ENCODE measurements at regions not wholly inside any gene's neighbourhood (a gene's known extent, or its start where the extent isn't known, plus 50 kb on each side); places are given as distances from the start of the nearest gene placed in this dataset.

DNA sequence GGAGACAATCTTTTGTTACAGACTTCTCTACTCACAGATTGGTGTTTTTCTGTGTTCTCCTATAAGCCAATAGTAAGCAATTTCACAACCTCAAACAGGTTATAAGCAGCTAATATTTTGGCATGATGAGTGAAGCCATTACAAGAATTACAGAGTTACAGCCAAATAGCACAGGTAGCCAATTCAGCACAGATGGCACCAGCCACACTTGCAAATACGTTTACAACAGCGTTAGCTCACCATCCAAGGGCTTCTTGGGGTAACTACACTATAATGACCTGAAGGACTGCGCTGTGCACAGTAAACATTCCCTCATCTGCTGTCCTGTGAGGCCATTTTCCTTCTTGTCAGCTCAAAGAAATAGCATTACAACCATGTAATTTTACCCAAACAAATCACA is 428.6 kb downstream of the TCERG1L start:
- Mint-ChIP-seq H3K27me3 (no peaks in the 10 kb centered on the region), H3K4me3 (no peak overlapping the region), H3K4me1 (no peaks in the 10 kb centered on the region), H3K27ac (no peak overlapping the region), H3K36me3 (ENCODE audit: low read depth) (no peaks in the 10 kb centered on the region)
- H3K9me3 ChIP-seq (ENCODE audit: control insufficient read depth, low read length, poor library complexity, severe bottlenecking), result no peaks in the 10 kb centered on the region
- ATAC-seq, result no peak
- no peak for DNase-seq

DNA sequence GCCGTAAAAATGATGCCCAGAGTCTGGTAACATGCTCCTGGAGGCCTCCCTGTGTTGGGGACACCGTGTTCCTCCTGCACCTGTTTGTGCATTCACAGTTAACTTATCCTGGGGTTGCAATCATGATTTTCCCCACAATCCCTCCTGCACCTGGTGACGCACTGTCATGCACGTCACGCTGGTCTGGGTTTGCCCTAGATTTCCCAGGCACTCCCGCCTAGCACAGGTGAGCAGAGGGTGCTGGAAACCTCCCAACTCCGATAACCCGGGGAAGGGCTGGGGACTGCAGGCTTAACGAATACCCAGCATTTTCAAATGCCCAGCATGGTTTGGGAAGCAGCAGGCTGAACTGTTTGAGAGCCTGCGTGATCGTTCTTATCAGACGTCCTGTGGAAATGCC is 427.1 kb downstream of the TCERG1L start:
- ATAC-seq, result no peak

GRCh38 chr10:130885021-130885655 is 426.4 kb downstream of the TCERG1L start:
- no peak for ATAC-seq
- no peak for DNase-seq
- H3K4me1 Mint-ChIP-seq, result no peaks in the 10 kb centered on the region
- no peaks in the 10 kb centered on the region for H3K9me3 ChIP-seq (ENCODE audit: control insufficient read depth, low read length, poor library complexity, severe bottlenecking)
- H3K36me3 Mint-ChIP-seq (ENCODE audit: low read depth), result no peaks in the 10 kb centered on the region
- H3K27me3 Mint-ChIP-seq, result no peaks in the 10 kb centered on the region
- H3K4me3 Mint-ChIP-seq, result no peak overlapping the region
- no peak overlapping the region for H3K27ac Mint-ChIP-seq

More for the DNA sequence above, 427.1 kb downstream of the TCERG1L start:
- Mint-ChIP-seq H3K4me3 (no peak overlapping the region), H3K36me3 (ENCODE audit: low read depth) (no peaks in the 10 kb centered on the region), H3K27me3 (no peaks in the 10 kb centered on the region), H3K27ac (no peak overlapping the region), H3K4me1 (no peaks in the 10 kb centered on the region)
- H3K9me3 ChIP-seq (ENCODE audit: control insufficient read depth, low read length, poor library complexity, severe bottlenecking), result no peaks in the 10 kb centered on the region
- DNase-seq, result no peak

GRCh38 chr10:130887170-130887569 is 424.4 kb downstream of the TCERG1L start:
- no peak overlapping the region for H3K4me3 Mint-ChIP-seq
- no peaks in the 10 kb centered on the region for H3K36me3 Mint-ChIP-seq (ENCODE audit: low read depth)
- no peaks in the 10 kb centered on the region for H3K27me3 Mint-ChIP-seq
- DNase-seq (no peak), ATAC-seq (no peak)
- H3K9me3 ChIP-seq (ENCODE audit: control insufficient read depth, low read length, poor library complexity, severe bottlenecking), result no peaks in the 10 kb centered on the region
- H3K27ac Mint-ChIP-seq, result no peak overlapping the region
- no peaks in the 10 kb centered on the region for H3K4me1 Mint-ChIP-seq

GRCh38 chr10:130888493-130888892 is 423.0 kb downstream of the TCERG1L start:
- Mint-ChIP-seq H3K4me1 (no peaks in the 10 kb centered on the region), H3K27ac (no peak overlapping the region), H3K36me3 (ENCODE audit: low read depth) (no peaks in the 10 kb centered on the region), H3K27me3 (peaks cover 4% of the 10 kb centered on the region), H3K4me3 (no peak overlapping the region)
- no peaks in the 10 kb centered on the region for H3K9me3 ChIP-seq (ENCODE audit: control insufficient read depth, low read length, poor library complexity, severe bottlenecking)
- DNase-seq (no peak), ATAC-seq (no peak)

DNA sequence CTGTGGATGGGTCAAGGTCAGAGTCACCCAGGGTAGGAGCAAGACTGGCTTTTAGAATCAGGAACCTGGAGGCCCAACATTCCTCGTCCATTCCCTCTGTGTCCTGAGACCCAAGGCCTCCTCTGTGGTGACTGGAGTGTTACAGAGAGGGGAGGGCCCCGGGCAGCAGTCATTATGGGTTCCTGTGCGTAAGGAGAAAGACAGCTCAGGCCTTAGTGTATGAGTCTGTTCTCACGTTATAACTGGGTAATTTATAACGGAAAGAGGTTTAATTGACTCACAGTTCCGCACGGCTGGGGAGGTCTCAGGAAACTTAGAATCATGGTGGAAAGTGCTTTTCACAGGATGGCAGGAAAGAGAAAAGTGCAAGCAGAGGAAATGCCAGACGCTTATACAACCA is 422.3 kb downstream of the TCERG1L start:
- no peaks in the 10 kb centered on the region for H3K9me3 ChIP-seq (ENCODE audit: control insufficient read depth, low read length, poor library complexity, severe bottlenecking)
- DNase-seq (no peak), ATAC-seq (no peak)
- Mint-ChIP-seq H3K4me3 (no peak overlapping the region), H3K27me3 (peaks cover 4% of the 10 kb centered on the region), H3K36me3 (ENCODE audit: low read depth) (no peaks in the 10 kb centered on the region), H3K4me1 (no peaks in the 10 kb centered on the region), H3K27ac (no peak overlapping the region)

DNA sequence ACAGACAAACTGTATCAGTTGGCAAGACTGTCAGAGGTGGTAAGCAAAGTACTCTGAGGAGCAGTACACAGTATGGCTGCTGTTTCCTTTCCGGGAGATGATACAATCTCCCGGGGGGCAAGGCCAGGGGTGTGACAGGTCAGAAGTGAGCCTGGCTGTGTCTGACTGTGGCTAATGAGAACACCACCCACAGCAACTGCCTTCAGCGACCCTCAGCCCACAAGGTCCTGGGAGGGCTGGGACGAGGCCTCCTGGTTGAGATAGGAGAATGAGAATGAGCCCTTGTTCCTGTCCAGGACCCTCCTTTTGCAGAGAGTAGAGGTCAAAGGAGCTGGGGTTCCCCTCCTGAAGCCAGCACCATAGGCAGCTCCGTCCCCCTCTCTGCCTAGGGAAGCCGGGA is 421.7 kb downstream of the TCERG1L start:
- Mint-ChIP-seq H3K36me3 (ENCODE audit: low read depth) (no peaks in the 10 kb centered on the region), H3K4me1 (no peaks in the 10 kb centered on the region), H3K27ac (no peak overlapping the region), H3K27me3 (peaks cover 4% of the 10 kb centered on the region), H3K4me3 (no peak overlapping the region)
- no peak for ATAC-seq
- no peaks in the 10 kb centered on the region for H3K9me3 ChIP-seq (ENCODE audit: control insufficient read depth, low read length, poor library complexity, severe bottlenecking)
- no peak for DNase-seq

DNA sequence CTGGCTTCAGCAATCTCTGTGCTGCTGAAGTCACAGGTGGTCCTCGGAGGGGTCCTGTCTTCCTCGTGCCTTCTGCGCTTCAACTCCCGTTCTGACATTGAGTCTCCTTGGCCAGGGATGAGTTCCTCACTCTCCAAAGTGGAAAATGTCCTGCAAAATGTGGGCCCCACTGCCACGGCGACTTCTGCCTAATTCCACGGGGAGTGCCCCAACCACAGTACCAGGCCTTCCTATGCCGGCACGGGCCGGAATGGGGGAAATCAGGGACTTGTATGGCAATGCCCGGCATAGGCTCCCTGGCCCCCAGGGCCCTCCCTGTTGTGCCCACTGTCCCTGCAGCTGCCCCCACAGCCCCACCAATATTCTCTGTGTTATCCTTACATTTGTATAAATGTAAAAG is 420.5 kb downstream of the TCERG1L start:
- Mint-ChIP-seq H3K4me1 (no peaks in the 10 kb centered on the region), H3K36me3 (ENCODE audit: low read depth) (no peaks in the 10 kb centered on the region), H3K27ac (no peak overlapping the region), H3K27me3 (peaks cover 4% of the 10 kb centered on the region), H3K4me3 (no peak overlapping the region)
- ATAC-seq, result no peak
- H3K9me3 ChIP-seq (ENCODE audit: control insufficient read depth, low read length, poor library complexity, severe bottlenecking), result no peaks in the 10 kb centered on the region
- DNase-seq, result no peak

GRCh38 chr10:130894471-130894870 is 417.1 kb downstream of the TCERG1L start:
- H3K27ac Mint-ChIP-seq, result no peak overlapping the region
- H3K4me3 Mint-ChIP-seq, result no peak overlapping the region
- no peaks in the 10 kb centered on the region for H3K4me1 Mint-ChIP-seq

GRCh38 chr10:130895161-130895560 is 416.4 kb downstream of the TCERG1L start:
- H3K36me3 Mint-ChIP-seq (ENCODE audit: low read depth), result no peaks in the 10 kb centered on the region
- H3K4me1 Mint-ChIP-seq, result no peaks in the 10 kb centered on the region
- peaks cover 4% of the 10 kb centered on the region for H3K27me3 Mint-ChIP-seq
- no peak for DNase-seq
- H3K4me3 Mint-ChIP-seq, result no peak overlapping the region
- no peak for ATAC-seq
- H3K9me3 ChIP-seq (ENCODE audit: control insufficient read depth, low read length, poor library complexity, severe bottlenecking), result no peaks in the 10 kb centered on the region
- H3K27ac Mint-ChIP-seq, result no peak overlapping the region

More at GRCh38 chr10:130894471-130894870, 417.1 kb downstream of the TCERG1L start:
- H3K9me3 ChIP-seq (ENCODE audit: control insufficient read depth, low read length, poor library complexity, severe bottlenecking), result no peaks in the 10 kb centered on the region
- no peak for DNase-seq
- peaks cover 4% of the 10 kb centered on the region for H3K27me3 Mint-ChIP-seq
- no peak for ATAC-seq
- H3K36me3 Mint-ChIP-seq (ENCODE audit: low read depth), result no peaks in the 10 kb centered on the region

DNA sequence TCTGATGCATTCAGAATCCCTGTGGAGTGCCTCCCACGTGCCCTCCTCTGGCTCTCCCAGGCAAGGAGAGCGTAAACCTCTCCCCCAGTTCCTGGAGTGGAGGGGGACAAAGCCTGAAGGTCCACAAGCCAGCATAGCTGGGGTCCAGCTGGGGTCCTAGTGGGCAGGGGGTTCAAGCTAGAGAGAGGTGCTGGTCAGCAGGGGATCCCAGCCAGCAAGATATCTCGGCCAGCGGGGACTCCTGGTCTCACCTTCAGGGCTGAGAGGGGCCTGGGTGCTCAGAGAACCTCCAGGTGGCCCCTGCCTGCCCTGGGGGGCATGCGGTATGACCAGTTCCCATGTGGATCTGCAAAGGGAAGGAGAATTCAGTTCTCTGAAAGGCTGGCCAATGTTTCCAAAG is 413.7 kb downstream of the TCERG1L start:
- Mint-ChIP-seq H3K27me3 (no peaks in the 10 kb centered on the region), H3K4me3 (no peak overlapping the region), H3K36me3 (ENCODE audit: low read depth) (no peaks in the 10 kb centered on the region), H3K4me1 (no peaks in the 10 kb centered on the region), H3K27ac (no peak overlapping the region)
- no peaks in the 10 kb centered on the region for H3K9me3 ChIP-seq (ENCODE audit: control insufficient read depth, low read length, poor library complexity, severe bottlenecking)
- DNase-seq (no peak), ATAC-seq (no peak)

GRCh38 chr10:130898381-130898780 is 413.1 kb downstream of the TCERG1L start:
- H3K36me3 Mint-ChIP-seq (ENCODE audit: low read depth), result no peaks in the 10 kb centered on the region
- H3K4me3 Mint-ChIP-seq, result no peak overlapping the region

GRCh38 chr10:130899856-130900255 is 411.7 kb downstream of the TCERG1L start:
- H3K36me3 Mint-ChIP-seq (ENCODE audit: low read depth), result no peaks in the 10 kb centered on the region
- H3K4me3 Mint-ChIP-seq, result no peak overlapping the region
- no peaks in the 10 kb centered on the region for H3K4me1 Mint-ChIP-seq
- H3K27ac Mint-ChIP-seq, result no peak overlapping the region
- H3K9me3 ChIP-seq (ENCODE audit: control insufficient read depth, low read length, poor library complexity, severe bottlenecking), result no peaks in the 10 kb centered on the region
- ATAC-seq, result no peak
- DNase-seq, result no peak
- H3K27me3 Mint-ChIP-seq, result no peaks in the 10 kb centered on the region

More at GRCh38 chr10:130898381-130898780, 413.1 kb downstream of the TCERG1L start:
- no peaks in the 10 kb centered on the region for H3K4me1 Mint-ChIP-seq
- no peak for ATAC-seq
- no peaks in the 10 kb centered on the region for H3K27me3 Mint-ChIP-seq
- no peak overlapping the region for H3K27ac Mint-ChIP-seq
- H3K9me3 ChIP-seq (ENCODE audit: control insufficient read depth, low read length, poor library complexity, severe bottlenecking), result no peaks in the 10 kb centered on the region
- DNase-seq, result no peak

GRCh38 chr10:130900441-130901160 is 410.9 kb downstream of the TCERG1L start:
- no peaks in the 10 kb centered on the region for H3K9me3 ChIP-seq (ENCODE audit: control insufficient read depth, low read length, poor library complexity, severe bottlenecking)
- Mint-ChIP-seq H3K27me3 (no peaks in the 10 kb centered on the region), H3K4me3 (no peak overlapping the region), H3K4me1 (no peaks in the 10 kb centered on the region), H3K27ac (no peak overlapping the region), H3K36me3 (ENCODE audit: low read depth) (no peaks in the 10 kb centered on the region)
- ATAC-seq (no peak), DNase-seq (no peak)

All from T-helper 17 cell (primary cell).